HL-60 (cell line): ENCODE measurements at regions not wholly inside any gene's neighbourhood (a gene's known extent, or its start where the extent isn't known, plus 50 kb on each side); places are given as distances from the start of the nearest gene placed in this dataset.

ENCODE experiments used
- POLR2AphosphoS5 ChIP-seq: IDR thresholded peaks from 2 replicates; pipeline ENCODE4 v1.6.1; 2012; ENCODE audit warnings: low read depth
- REST ChIP-seq: IDR thresholded peaks from 2 replicates; pipeline ENCODE4 v1.6.1; 2012; ENCODE audit warnings: low read depth; ENCODE audit not compliant: insufficient replicate concordance
- TF ChIP-seq, protein P1 (sequence below): IDR thresholded peaks from one replicate; pipeline ENCODE4 v1.5.1; 2011; ENCODE audit warnings: low read length, control low read depth, inconsistent platforms; ENCODE audit not compliant: insufficient read depth

GRCh38 chr14:25220514-25220913, 170.6 kb upstream of the STXBP6 start:
- TF ChIP-seq, protein P1, sequence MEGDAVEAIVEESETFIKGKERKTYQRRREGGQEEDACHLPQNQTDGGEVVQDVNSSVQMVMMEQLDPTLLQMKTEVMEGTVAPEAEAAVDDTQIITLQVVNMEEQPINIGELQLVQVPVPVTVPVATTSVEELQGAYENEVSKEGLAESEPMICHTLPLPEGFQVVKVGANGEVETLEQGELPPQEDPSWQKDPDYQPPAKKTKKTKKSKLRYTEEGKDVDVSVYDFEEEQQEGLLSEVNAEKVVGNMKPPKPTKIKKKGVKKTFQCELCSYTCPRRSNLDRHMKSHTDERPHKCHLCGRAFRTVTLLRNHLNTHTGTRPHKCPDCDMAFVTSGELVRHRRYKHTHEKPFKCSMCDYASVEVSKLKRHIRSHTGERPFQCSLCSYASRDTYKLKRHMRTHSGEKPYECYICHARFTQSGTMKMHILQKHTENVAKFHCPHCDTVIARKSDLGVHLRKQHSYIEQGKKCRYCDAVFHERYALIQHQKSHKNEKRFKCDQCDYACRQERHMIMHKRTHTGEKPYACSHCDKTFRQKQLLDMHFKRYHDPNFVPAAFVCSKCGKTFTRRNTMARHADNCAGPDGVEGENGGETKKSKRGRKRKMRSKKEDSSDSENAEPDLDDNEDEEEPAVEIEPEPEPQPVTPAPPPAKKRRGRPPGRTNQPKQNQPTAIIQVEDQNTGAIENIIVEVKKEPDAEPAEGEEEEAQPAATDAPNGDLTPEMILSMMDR = no peak
- no peak for TF ChIP-seq POLR2AphosphoS5
- TF ChIP-seq REST = no peak
